Osteoblast (primary cell): ENCODE measurements at regions not wholly inside any gene's neighbourhood (a gene's known extent, or its start where the extent isn't known, plus 50 kb on each side); places are given as distances from the start of the nearest gene placed in this dataset.

ENCODE experiments used
- DNase-seq: peaks from one replicate; pipeline ENCODE4 v3.0.0; 2011; ENCODE audit warnings: low spot score, mixed read lengths; ENCODE audit not compliant: insufficient read length; ENCODE audit errors: missing footprints
- H2AFZ ChIP-seq: 2 replicates; pipeline ENCODE4 v1.6.0; 2011; ENCODE audit warnings: mild to moderate bottlenecking, low read length
- H3K27ac ChIP-seq: 2 replicates; pipeline ENCODE4 v1.5.1; 2011; ENCODE audit warnings: mild to moderate bottlenecking, low read depth, low read length, moderate library complexity
- H3K27me3 ChIP-seq: 2 replicates; pipeline ENCODE4 v1.6.0; 2012; ENCODE audit warnings: mild to moderate bottlenecking, control low read depth, inconsistent platforms, low read length, moderate library complexity; ENCODE audit not compliant: insufficient read depth
- H3K36me3 ChIP-seq: 2 replicates; pipeline ENCODE4 v1.5.1; 2011; ENCODE audit warnings: mild to moderate bottlenecking, low read length, control low read depth, moderate library complexity; ENCODE audit not compliant: insufficient read depth
- H3K4me1 ChIP-seq: 2 replicates; pipeline ENCODE4 v1.5.1; 2011; ENCODE audit warnings: mild to moderate bottlenecking, low read length, control low read depth, moderate library complexity; ENCODE audit not compliant: insufficient read depth
- H3K4me2 ChIP-seq: 2 replicates; pipeline ENCODE4 v1.6.0; 2011; ENCODE audit warnings: mild to moderate bottlenecking, low read length; ENCODE audit not compliant: insufficient read depth
- H3K4me3 ChIP-seq: fragments of 200-600 bp; sonication (generic); 3 replicates; pipeline ENCODE4 v1.5.1; 2012; ENCODE audit warnings: mild to moderate bottlenecking, low read length, inconsistent platforms; ENCODE audit not compliant: insufficient read depth
- H3K79me2 ChIP-seq: 2 replicates; pipeline ENCODE4 v1.6.0; 2012; ENCODE audit warnings: mild to moderate bottlenecking, low read length, control low read depth, inconsistent platforms; ENCODE audit not compliant: insufficient read depth
- H3K9me3 ChIP-seq: 2 replicates; pipeline ENCODE4 v1.5.1; 2011; ENCODE audit warnings: low read depth, low read length, control low read depth
- H4K20me1 ChIP-seq: 2 replicates; pipeline ENCODE4 v1.6.0; 2012; ENCODE audit warnings: mild to moderate bottlenecking, low read length, control low read depth; ENCODE audit not compliant: insufficient read depth
- CTCF ChIP-seq: IDR thresholded peaks from 2 replicates; pipeline ENCODE4 v1.5.1; 2011; ENCODE audit warnings: mild to moderate bottlenecking, low read depth, low read length, moderate library complexity; ENCODE audit errors: extremely low read depth

GRCh38 chr7:54963155-54963554 is 55.7 kb upstream of the EGFR start:
- no peaks in the 10 kb centered on the region for H3K27me3 ChIP-seq
- no peaks in the 10 kb centered on the region for H3K4me1 ChIP-seq
- no peaks in the 10 kb centered on the region for H3K9me3 ChIP-seq
- no peak overlapping the region for H3K4me3 ChIP-seq
- H4K20me1 ChIP-seq = no peaks in the 10 kb centered on the region
- no peak overlapping the region for H2AFZ ChIP-seq
- no peak for DNase-seq
- H3K4me2 ChIP-seq = no peak overlapping the region
- H3K36me3 ChIP-seq = no peaks in the 10 kb centered on the region
- no peaks in the 10 kb centered on the region for H3K79me2 ChIP-seq
- no peak overlapping the region for H3K27ac ChIP-seq
- TF ChIP-seq CTCF = no peak

DNA sequence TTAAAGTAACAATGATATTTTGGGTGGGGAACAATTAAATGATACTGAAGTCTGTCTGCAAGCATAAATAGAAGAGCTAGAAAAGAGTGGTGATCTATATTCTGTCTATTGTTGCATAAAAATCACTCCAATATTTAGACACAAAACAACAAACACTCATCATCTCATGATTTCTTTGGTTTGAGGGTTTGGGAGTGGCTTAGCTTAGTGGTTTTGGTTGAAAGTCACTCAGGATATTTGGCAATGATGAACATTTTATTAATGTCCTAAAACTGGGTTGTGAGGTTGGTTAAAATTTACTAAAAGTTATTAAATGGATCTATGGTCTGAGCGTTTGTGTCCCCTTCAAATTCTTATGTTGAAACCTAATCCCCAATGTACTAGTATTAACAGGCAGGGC is 54.7 kb upstream of the EGFR start:
- no peak for TF ChIP-seq CTCF
- no peaks in the 10 kb centered on the region for H3K79me2 ChIP-seq
- peaks cover 2% of the 10 kb centered on the region for H3K4me1 ChIP-seq
- H3K4me2 ChIP-seq = no peak overlapping the region
- DNase-seq = no peak
- no peaks in the 10 kb centered on the region for H3K27me3 ChIP-seq
- H3K36me3 ChIP-seq = no peaks in the 10 kb centered on the region
- no peak overlapping the region for H3K4me3 ChIP-seq
- no peaks in the 10 kb centered on the region for H3K9me3 ChIP-seq
- H2AFZ ChIP-seq = no peak overlapping the region
- H3K27ac ChIP-seq = no peak overlapping the region
- no peaks in the 10 kb centered on the region for H4K20me1 ChIP-seq

- Histone ChIP-seq H3K4me1 (peaks cover 9% of the 10 kb centered on the region), H3K4me3 (no peak overlapping the region), H3K27me3 (no peaks in the 10 kb centered on the region), H3K4me2 (no peak overlapping the region), H2AFZ (no peak overlapping the region), H3K9me3 (no peaks in the 10 kb centered on the region), H3K79me2 (no peaks in the 10 kb centered on the region), H3K27ac (no peak overlapping the region), H4K20me1 (no peaks in the 10 kb centered on the region), H3K36me3 (no peaks in the 10 kb centered on the region)
- no peak for DNase-seq
- TF ChIP-seq CTCF = no peak
These were observed 51.4 kb upstream of the EGFR start for GRCh38 chr7:54967377-54967776.

GRCh38 chr7:54968018-54968417 is 50.8 kb upstream of the EGFR start:
- Histone ChIP-seq H3K4me3 (no peak overlapping the region), H3K4me1 (peaks cover 9% of the 10 kb centered on the region), H4K20me1 (no peaks in the 10 kb centered on the region), H3K27ac (no peak overlapping the region), H3K36me3 (no peaks in the 10 kb centered on the region), H3K9me3 (no peaks in the 10 kb centered on the region), H3K79me2 (no peaks in the 10 kb centered on the region), H2AFZ (no peak overlapping the region), H3K27me3 (no peaks in the 10 kb centered on the region), H3K4me2 (no peak overlapping the region)
- DNase-seq = no peak
- no peak for TF ChIP-seq CTCF
